Upper lobe of left lung (tissue), 6 donors: ENCODE measurements at regions not wholly inside any gene's neighbourhood (a gene's known extent, or its start where the extent isn't known, plus 50 kb on each side); places are given as distances from the start of the nearest gene placed in this dataset.

Experiments
- ATAC-seq, 2 donors: fragments of 200-7000 bp; cut with Tn5 transposase; one replicate each; pipeline ENCODE4 v1.9.1; 2022; ENCODE audit warnings: mild to moderate bottlenecking in 2 of 2, moderate library complexity in 2 of 2; ENCODE audit not compliant: low FRiP score in 2 of 2
- DNase-seq, 2 donors: peaks; one replicate each; pipeline ENCODE4 v3.0.0-alpha.2; 2019 to 2020
- H3K27ac ChIP-seq, 4 donors: fragments of 200-600 bp; sonication (generic); one replicate each; pipeline ENCODE4 v1.5.1; 2016 to 2019
- H3K27me3 ChIP-seq, 4 donors: fragments of 200-600 bp; sonication (generic); one replicate each; pipeline ENCODE4 v1.5.1; 2017 to 2019
- H3K36me3 ChIP-seq, 4 donors: fragments of 200-600 bp; sonication (generic); one replicate each; pipeline ENCODE4 v1.5.1; 2016 to 2019
- H3K4me1 ChIP-seq, 4 donors: fragments of 200-600 bp; sonication (generic); one replicate each; pipeline ENCODE4 v1.5.1; 2018 to 2019
- H3K4me3 ChIP-seq, 4 donors: fragments of 200-600 bp; sonication (generic); one replicate each; pipeline ENCODE4 v1.5.1; 2017 to 2019; ENCODE audit warnings: mild to moderate bottlenecking in 2 of 4, moderate library complexity in 1 of 4
- H3K9me3 ChIP-seq, 4 donors: fragments of 200-600 bp; sonication (generic); one replicate each; pipeline ENCODE4 v1.5.1; 2018 to 2019
- CTCF ChIP-seq, 6 experiments: fragments of 450-650 bp in 4 of 6; fragments of 200-600 bp in 2 of 6; sonication (generic) in 2 of 6; IDR thresholded peaks; one replicate each; pipeline ENCODE4 v1.5.1; 2016 to 2019; ENCODE audit warnings: antibody characterized with exemption in 6 of 6
- EP300 ChIP-seq, 4 donors: sonication (generic); formaldehyde crosslinking; IDR thresholded peaks; one replicate each; pipeline ENCODE4 v1.5.1; 2017; ENCODE audit warnings: antibody characterized with exemption in 4 of 4, control low read depth in 2 of 4
- POLR2A ChIP-seq, 4 donors: fragments of 450-650 bp; IDR thresholded peaks; one replicate each; pipeline ENCODE4 v1.5.1; 2016 to 2017; ENCODE audit warnings: antibody characterized with exemption in 4 of 4, mild to moderate bottlenecking in 2 of 4
- POLR2AphosphoS5 ChIP-seq, 2 donors: sonication (generic); formaldehyde crosslinking; IDR thresholded peaks; one replicate each; pipeline ENCODE4 v1.5.1; 2017; ENCODE audit warnings: antibody characterized with exemption in 2 of 2
- WGBS, 2 donors: methylation state at CpG; one replicate each; pipeline ENCODE4 v1.1.5; 2017 to 2018; 5-methylcytosine and 5-hydroxymethylcytosine counted together
- donor health status: DM: no; HTN: no; CAD: no; lungs with moderate emphysema.
- donor health status: DM: no; HTN: yes; CAD: no; lungs with severe emphysema.

- H3K36me3 ChIP-seq: no peaks in the 10 kb centered on the region
- DNase-seq (no peak), ATAC-seq (no peak)
- TF ChIP-seq EP300 (IDR thresholded peaks at IDR 0.05) (no peak), POLR2AphosphoS5 (IDR thresholded peaks at IDR 0.05) (no peak), POLR2A (IDR thresholded peaks at IDR 0.05) (no peak), CTCF (IDR thresholded peaks at IDR 0.05) (no peak)
- H3K4me1 ChIP-seq: no peaks in the 10 kb centered on the region
- no peak overlapping the region for H3K27ac ChIP-seq
- no peak overlapping the region for H3K4me3 ChIP-seq
- no peaks in the 10 kb centered on the region for H3K27me3 ChIP-seq
- H3K9me3 ChIP-seq: no peaks in the 10 kb centered on the region
- 85% methylated on average over 3 of the region's 3 CpGs for WGBS, 2 donors
Measured at GRCh38 chrX:128897621-128898020, 625.7 kb downstream of the SMARCA1 start.

- H3K27me3 ChIP-seq: no peaks in the 10 kb centered on the region
- no peaks in the 10 kb centered on the region for H3K9me3 ChIP-seq
- H3K4me1 ChIP-seq: no peaks in the 10 kb centered on the region
- H3K4me3 ChIP-seq: no peak overlapping the region
- no peaks in the 10 kb centered on the region for H3K36me3 ChIP-seq
- ATAC-seq (no peak), DNase-seq (no peak)
- 76 to 79% methylated on average over 7 of the region's 7 CpGs for WGBS, 2 donors
- H3K27ac ChIP-seq: no peak overlapping the region
- TF ChIP-seq CTCF (IDR thresholded peaks at IDR 0.05) (no peak), POLR2AphosphoS5 (IDR thresholded peaks at IDR 0.05) (no peak), POLR2A (IDR thresholded peaks at IDR 0.05) (no peak), EP300 (IDR thresholded peaks at IDR 0.05) (no peak)
Measured at GRCh38 chrX:128891554-128891953, 631.7 kb downstream of the SMARCA1 start.

- WGBS, 2 donors: 79 to 100% methylated on average over 2 of the region's 2 CpGs
- H3K36me3 ChIP-seq: no peaks in the 10 kb centered on the region
- TF ChIP-seq POLR2A (IDR thresholded peaks at IDR 0.05): no peak
- no peak for TF ChIP-seq POLR2AphosphoS5 (IDR thresholded peaks at IDR 0.05)
- TF ChIP-seq CTCF (IDR thresholded peaks at IDR 0.05): no peak
- no peak for TF ChIP-seq EP300 (IDR thresholded peaks at IDR 0.05)
- DNase-seq: no peak
- no peaks in the 10 kb centered on the region for H3K4me1 ChIP-seq
- no peak overlapping the region for H3K27ac ChIP-seq
- no peaks in the 10 kb centered on the region for H3K27me3 ChIP-seq
- no peaks in the 10 kb centered on the region for H3K9me3 ChIP-seq
- H3K4me3 ChIP-seq: no peak overlapping the region
- ATAC-seq: no peak
Measured at GRCh38 chrX:128884430-128884829, 638.9 kb downstream of the SMARCA1 start.

- no peak overlapping the region for H3K27ac ChIP-seq
- DNase-seq (no peak), ATAC-seq (no peak)
- 75 to 96% methylated on average over 3 of the region's 3 CpGs for WGBS, 2 donors
- H3K4me3 ChIP-seq: no peak overlapping the region
- no peaks in the 10 kb centered on the region for H3K27me3 ChIP-seq
- H3K4me1 ChIP-seq: no peaks in the 10 kb centered on the region
- TF ChIP-seq EP300 (IDR thresholded peaks at IDR 0.05) (no peak), POLR2AphosphoS5 (IDR thresholded peaks at IDR 0.05) (no peak), CTCF (IDR thresholded peaks at IDR 0.05) (no peak), POLR2A (IDR thresholded peaks at IDR 0.05) (no peak)
- no peaks in the 10 kb centered on the region for H3K36me3 ChIP-seq
- no peaks in the 10 kb centered on the region for H3K9me3 ChIP-seq
Measured at GRCh38 chrX:128883650-128884049, 639.6 kb downstream of the SMARCA1 start.

- Histone ChIP-seq H3K9me3 (no peaks in the 10 kb centered on the region), H3K36me3 (no peaks in the 10 kb centered on the region), H3K27ac (no peak overlapping the region), H3K27me3 (no peaks in the 10 kb centered on the region), H3K4me1 (no peaks in the 10 kb centered on the region), H3K4me3 (no peak overlapping the region)
- no peak for DNase-seq
- TF ChIP-seq POLR2AphosphoS5 (IDR thresholded peaks at IDR 0.05): no peak
- no peak for TF ChIP-seq CTCF (IDR thresholded peaks at IDR 0.05)
- no peak for TF ChIP-seq EP300 (IDR thresholded peaks at IDR 0.05)
- TF ChIP-seq POLR2A (IDR thresholded peaks at IDR 0.05): no peak
- ATAC-seq: no peak
Measured at GRCh38 chrX:128870361-128870760, 652.9 kb downstream of the SMARCA1 start.
